Stimulated activated CD4-positive, alpha-beta T cell treated with anti-CD3 and anti-CD28 coated beads, Interleukin-15, amount 100 ng/mL, for 1 hour (primary cell): ENCODE measurements at regions not wholly inside any gene's neighbourhood (a gene's known extent, or its start where the extent isn't known, plus 50 kb on each side); places are given as distances from the start of the nearest gene placed in this dataset.
"Not testable (repeated sequence)": the region's sequence is repeated elsewhere in the genome, so short reads cannot be mapped to it uniquely, and the experiment has no call there.

Experiments used
- DNase-seq, 2 donors: peaks; one replicate each; pipeline ENCODE4 v3.0.0-alpha.2; 2020; ENCODE audit warnings: low read depth in 1 of 2, low spot score in 1 of 2

- no peak for DNase-seq
Measured at GRCh38 chr9:124164811-124165210, 92.9 kb upstream of the NEK6 start.

DNA sequence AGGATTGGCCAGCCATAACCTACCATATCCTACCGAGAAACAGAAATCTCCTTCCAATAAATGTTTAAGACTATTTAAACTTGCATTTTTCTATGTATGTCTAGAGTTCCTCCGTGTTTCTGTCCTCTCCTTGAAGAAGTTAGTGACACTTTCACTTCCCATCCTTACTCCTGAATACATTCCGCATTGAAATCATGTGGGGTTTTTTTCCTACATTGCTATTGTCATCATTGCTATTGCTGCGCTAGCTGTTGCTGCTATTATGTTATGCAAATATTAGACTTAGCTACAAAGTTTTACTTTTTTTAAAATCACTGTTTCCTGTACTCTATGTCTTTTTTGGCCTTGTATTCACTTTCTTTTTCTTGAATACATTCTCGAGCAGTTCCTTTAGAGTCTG, 83.3 kb upstream of the NEK6 start:
- DNase-seq, result no peak

- not testable (repeated sequence) for DNase-seq
Measured at GRCh38 chr9:124177522-124177921, 80.2 kb upstream of the NEK6 start.

DNA sequence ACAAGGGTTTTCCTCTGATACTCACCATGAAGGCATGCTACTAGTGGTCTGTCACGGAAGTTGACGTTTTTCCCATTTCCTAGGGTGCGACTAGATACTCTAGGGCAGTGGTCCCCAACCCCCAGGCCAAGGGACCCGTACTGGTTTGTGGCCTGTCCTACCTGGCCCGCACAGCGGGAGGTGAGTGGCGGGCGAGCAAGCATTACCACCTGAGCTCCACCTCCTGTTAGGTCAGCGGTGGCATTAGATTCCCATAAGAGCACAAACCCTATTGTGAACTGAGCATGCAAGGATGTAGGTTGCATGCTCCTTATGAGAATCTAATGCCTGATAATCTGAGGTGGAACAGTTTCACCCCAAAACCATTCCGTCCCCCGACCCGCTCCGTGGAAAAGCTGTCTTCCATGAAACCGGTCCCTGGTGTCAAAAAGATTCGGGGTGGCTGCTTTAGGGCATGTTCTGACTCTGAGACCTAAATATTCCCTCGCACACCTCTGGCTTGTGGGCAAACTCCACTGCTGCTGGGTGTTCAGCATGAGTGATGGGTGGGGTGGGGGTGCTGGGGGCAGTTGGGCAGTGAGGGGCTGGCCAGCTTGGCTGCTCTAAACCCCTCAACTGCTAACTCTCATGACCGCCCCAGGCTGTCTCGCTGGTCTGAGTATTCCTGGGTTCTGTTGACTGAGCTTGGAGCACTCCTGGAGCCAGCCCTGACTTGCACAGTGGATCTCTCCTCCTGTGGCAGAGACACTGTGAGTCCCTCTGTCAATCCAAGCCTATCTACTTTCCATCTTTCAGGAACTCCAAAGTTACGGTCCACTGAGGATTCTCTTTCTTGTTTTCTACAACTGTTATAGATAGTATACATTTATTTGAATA, 78.3 kb upstream of the NEK6 start:
- DNase-seq, result no peak

DNA sequence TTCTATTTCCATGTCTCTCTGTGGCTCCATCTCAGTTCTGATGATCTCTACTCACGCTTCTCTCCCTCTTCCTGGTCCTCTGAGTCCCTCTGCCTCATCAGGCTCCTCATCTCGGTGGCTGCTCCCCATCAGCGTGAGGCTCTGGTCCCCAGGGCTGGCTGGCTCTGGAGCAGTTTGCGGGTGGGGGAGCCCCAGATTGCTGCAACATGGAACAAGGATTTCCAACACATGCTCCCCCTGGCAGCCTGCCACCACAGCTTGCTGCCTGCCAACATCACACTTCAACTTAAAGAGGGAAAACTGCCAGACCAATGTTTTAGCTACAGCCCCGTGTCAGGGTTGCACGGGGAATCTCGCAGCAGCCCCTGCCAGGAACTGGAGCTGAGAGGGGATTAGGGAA, 77.2 kb upstream of the NEK6 start:
- DNase-seq, result no peak

DNA sequence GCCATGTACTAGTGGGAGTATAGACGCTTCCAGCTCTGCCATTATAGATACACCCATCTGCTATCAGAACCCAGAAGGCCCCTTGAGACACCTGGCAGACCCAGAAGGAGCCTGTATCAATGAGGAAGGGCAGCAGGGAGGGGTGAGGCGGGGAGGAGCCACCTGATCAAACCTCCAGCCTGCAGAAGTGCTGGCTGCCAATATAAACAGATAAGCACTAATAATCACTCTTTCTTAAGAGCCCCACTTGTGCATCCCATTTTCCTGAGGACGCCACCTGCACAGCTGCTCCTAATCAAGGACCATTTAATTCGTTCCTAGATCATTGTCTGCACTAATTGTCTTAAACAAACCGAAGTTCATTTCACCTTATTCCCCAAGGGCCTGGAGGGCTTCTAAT, 75.0 kb upstream of the NEK6 start:
- no peak for DNase-seq

- DNase-seq, result no peak
Measured at GRCh38 chr9:124183772-124184171, 74.0 kb upstream of the NEK6 start.

DNA sequence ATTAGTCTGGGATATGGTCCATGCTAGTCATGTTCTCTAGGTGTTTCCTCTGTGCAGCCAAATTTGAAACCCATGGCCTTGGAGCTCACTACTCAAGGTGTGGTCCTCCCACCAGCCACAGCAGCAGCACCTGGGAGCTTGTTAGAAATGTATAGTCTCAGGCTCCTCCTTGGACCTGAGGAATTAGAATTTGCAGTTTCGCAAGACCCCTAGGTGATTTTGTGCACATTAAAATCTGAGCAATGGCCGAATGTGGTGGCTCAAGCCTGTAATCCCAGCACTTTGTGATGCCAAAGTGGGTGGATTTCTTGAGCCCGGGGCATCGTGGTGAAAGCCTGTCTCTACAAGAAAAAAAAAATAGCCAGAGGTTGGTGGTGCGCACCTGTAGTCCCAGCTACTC, 72.3 kb upstream of the NEK6 start:
- no peak for DNase-seq

GRCh38 chr9:124187311-124187710, 70.4 kb upstream of the NEK6 start:
- DNase-seq, result no peak

- no peak for DNase-seq
Measured at GRCh38 chr9:124188331-124189110, 69.2 kb upstream of the NEK6 start.

DNA sequence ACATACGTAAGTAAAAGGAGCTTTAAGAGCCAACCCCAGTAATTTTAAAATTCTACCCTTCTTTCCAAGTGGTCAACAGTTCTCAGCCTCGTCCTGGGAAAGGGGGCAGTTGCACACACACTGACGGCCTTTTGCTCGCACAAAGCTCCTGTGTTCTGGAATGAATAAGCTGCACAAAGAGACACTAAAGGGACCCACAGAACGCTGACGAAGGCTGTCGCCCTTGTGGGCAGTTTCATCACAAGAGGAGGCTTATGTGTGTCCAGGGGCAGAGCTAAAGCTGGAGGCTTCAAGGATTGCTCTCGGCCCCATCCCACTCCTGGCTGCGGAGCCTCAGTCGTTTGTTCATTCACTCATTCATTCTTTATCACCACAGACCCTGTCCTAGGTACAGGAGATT, 67.0 kb upstream of the NEK6 start:
- DNase-seq, result no peak

GRCh38 chr9:124191691-124192395, 65.9 kb upstream of the NEK6 start:
- no peak for DNase-seq

GRCh38 chr9:124196814-124197176, 61.0 kb upstream of the NEK6 start:
- no peak for DNase-seq

DNA sequence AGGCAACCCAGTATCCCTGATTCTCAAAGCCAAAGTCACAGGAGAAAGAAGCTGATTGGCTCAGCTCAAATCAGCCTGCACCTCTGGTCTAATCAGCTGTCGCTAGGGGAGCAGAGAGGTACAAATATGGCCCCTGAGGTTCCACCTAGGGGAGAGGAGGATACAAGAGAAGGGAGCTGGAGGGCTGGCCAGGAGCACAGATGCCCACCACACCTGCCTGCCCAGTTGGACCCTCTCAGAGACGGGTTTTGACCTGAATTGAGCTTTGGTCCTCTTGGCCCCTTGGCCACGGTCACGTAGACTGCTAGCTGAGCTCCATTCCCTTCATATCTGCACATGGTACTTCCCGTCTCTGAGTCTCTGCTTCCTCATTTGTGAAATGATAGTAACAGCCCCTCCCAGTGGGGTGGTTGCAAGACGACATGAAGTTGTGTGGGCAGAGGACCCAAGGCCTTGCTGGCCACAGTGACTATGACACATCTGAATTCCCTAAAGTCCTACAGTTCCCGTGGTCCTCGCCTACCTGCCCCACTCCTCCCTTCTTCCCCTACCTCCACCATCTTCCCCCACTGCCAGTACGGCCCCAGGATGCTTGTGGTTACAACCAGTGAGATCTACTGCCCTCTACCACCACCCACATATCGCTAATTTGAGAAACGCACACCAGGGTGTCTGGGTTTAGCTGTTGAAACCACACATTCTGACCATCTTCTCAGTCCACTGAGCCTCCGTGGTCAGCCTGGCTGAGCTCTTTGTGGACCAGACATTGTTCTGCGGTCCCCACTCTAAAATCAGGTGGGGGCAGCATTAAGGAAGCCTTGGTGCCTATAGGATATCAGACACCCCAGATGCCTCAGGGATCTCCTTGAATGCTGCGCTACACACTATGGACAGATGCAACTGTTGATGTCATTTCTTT, 60.3 kb upstream of the NEK6 start:
- no peak for DNase-seq

DNA sequence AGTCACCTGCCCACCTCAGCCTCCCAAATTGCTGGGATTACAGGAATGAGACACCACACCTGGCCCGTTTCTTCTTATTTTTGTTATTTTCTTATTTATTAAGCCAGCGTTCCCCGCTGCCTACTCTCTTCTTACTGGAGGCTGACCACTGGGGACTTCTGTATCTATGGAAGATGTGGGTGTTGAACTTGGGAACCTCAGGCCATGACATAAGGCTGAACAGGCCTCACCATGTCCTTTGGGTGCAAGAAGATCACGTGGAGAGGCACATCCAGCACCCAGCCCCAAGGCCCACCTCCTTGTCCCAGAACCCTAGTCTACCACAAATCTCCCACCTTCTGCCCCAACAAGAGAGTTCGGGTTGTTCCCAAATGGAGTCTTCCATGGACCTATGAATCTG, 59.4 kb upstream of the NEK6 start:
- DNase-seq, result no peak

GRCh38 chr9:124198948-124199347, 58.8 kb upstream of the NEK6 start:
- no peak for DNase-seq

DNA sequence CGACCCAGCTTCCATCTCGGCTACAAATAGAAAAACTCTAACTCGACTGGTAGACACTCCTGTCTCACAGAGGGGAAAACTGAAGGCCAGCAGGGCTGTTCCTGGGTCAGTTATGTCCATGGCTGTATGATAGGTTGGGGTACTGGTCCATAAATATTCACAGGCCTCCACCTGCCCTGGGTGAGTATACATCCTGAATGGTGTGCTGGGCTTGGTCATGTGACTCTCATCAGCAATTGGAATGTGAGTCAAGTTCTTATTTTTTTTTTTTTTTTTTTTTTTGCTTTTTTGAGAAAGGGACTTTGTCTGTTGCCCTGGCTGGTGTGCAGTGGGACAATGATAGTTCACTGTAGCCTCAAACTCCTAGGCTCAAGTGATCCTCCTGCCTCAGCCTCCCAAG, 58.3 kb upstream of the NEK6 start:
- no peak for DNase-seq

- DNase-seq, result peak; percentile 43 to 72
Measured at GRCh38 chr9:124202447-124202971, 55.2 kb upstream of the NEK6 start.

DNA sequence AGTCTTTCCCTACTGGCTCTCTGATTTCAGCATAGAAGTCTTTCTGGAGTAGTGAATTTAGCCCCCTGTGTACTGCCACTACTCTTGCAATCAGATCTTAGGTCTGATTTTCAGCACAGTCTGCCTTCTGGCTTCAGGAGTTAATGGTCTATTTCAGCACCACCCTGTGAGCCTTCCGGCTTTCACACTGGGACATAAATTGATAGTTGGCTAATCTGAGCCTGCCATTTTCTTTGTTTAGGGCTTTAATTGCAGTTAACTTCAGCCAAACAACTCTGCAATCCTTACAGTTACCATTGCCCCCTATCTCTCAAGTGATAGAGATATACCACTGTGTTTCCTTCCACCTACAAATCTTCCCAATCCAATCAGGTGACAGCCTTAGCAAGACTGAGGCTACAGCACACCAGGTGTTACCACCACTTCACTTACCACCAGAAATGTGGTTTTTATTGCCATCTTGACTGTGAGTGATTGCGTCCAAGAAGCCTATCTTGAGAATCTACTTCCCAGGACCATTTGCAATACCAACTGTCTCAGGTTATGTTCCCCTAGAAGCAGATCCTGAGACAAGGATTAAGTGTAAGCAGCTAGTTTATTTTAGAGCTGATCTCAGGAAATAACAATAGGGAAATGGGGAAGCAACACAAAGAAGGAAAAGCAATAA, 51.9 kb upstream of the NEK6 start:
- no peak for DNase-seq

GRCh38 chr9:124206391-124206790, 51.4 kb upstream of the NEK6 start:
- no peak for DNase-seq
